Stimulated activated CD8-positive, alpha-beta memory T cell treated with anti-CD3 and anti-CD28 coated beads, Interleukin-15, amount 100 ng/mL, for 4 hours (primary cell): ENCODE measurements at regions not wholly inside any gene's neighbourhood (a gene's known extent, or its start where the extent isn't known, plus 50 kb on each side); places are given as distances from the start of the nearest gene placed in this dataset.

Experiments used
- DNase-seq, 2 donors: peaks; one replicate each; pipeline ENCODE4 v3.0.0-alpha.2; 2020; ENCODE audit warnings: low read depth in 2 of 2

DNA sequence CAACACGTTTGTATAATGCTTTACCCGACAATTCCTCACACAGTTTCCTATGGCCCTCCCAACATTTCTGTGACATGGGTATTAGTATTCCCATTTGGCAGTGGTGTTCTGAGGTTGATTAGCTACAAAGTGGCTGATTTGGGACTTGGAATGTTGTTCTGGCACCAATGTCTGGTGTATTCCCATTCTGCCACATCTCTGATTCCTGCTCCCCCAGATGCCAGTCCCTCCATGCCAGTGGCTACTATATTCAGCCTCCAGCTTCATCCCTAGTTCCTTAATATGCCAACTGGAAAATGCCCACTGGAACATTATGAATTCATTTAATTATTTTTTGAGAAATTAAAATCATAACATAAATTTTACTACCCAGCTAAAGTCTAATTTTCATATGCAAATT lies 60.6 kb upstream of the NBEA start:
- no peak for DNase-seq

DNA sequence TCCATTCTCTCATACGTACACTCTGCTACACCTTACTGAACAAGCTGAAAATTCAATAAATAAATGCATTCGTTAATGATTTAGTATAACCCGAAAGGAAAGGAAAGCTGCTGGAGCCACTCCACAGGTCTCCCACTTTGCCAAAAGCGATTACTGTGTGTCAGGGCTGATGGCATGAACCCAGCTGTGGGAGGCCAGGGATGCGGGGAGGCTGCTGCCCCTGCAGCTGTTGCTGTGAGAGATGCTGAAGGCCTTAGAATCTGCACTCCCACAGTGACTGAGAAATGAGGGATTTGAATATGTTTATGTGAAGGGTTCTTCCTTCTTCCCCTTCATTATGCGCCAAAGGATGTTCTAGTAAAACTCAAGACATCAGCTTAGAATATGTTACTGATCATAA lies 58.7 kb upstream of the NBEA start:
- DNase-seq = no peak

DNA sequence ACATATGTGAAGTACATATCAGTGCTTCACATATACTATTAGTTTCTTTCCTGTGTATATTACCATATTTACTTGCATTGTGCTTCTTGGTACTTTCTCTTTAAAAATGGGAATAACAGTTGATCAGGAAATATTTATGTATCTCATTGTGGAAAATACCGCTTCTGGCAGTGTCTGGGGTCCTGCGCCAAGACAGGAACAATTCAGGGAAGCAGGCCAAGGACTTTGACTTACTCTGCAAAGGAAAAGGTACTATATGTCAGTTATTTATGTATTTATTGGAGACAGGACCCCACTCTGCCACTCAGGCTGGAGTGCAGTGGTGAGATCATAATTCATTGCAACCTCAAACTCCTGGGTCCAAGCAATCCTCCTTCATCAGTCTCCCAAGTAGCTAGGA lies 57.7 kb upstream of the NBEA start:
- DNase-seq = no peak

DNA sequence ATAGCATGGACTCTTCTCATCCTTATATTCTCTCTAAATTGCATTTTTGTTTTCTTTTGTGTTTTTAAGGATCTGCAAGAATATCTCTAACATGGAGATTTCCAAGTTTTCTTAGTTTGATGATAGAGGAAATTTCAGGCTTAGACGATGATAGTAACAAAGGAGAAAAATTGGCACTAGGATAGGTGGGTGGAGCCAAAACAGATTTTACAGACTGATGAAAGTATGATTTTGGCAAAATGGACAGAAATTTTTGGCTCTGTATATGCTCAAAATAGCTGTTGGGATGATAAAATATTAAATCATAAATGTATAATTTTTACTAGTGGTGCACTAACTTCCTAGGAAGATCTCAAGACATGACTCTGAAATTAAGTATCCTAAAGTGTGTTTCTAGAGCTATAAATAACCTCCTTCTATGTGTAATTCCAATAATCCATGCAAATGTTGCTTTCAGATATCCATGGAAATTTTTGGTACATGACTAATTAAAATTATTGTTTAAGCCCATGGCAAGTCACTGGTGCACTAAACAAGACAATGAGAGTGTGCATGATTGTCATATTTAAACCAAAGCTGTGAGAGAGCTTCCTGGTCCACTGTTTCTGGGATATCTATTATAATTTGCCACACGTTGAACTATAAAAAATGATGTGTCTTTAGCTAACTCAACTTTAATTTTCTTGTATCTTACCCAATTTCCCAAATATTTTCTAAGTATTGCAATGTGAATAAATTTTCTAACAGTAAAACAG lies 55.8 kb upstream of the NBEA start:
- DNase-seq = no peak

DNA sequence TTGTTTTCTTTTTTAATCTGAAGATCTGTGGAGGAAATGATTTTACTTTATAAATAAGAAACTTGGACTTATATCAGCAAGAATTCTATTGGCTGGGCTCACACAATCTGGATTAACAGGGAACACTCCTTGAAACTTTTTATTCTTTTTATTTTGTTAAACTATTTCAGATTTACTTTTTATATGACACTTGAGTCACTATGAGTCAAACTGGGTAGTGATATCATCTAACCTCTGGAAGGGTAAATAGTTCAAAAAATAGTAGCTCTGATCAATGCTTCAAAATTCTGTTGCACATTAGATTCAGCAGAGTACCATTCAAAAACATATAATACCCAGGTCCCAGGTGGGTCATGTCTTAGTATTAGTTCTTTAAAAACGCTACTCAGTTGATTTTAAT lies 55.1 kb upstream of the NBEA start:
- no peak for DNase-seq
